HCT116 (cell line): ENCODE measurements at regions not wholly inside any gene's neighbourhood (a gene's known extent, or its start where the extent isn't known, plus 50 kb on each side); places are given as distances from the start of the nearest gene placed in this dataset.

Experiments used
- ATAC-seq: fragments of 200-7000 bp; cut with Tn5 transposase; 2 replicates; pipeline ENCODE4 v1.9.1; 2020; ENCODE audit warnings: mild to moderate bottlenecking, moderate library complexity
- BruUV-seq: library from RNA; stranded (reverse); fragments of 400-500 nt; replicated peaks from 2 replicates; lab custom pipeline; 2021; lab: Mats Ljungman, UMichigan
- CTCF ChIA-PET: fragments of 300-600 bp; sonication (Branson Sonifier 250); formaldehyde crosslinking; loops from one replicate; lab custom pipeline; 2021; ENCODE audit warnings: antibody characterized with exemption; lab: Charles Lee
- POLR2A ChIA-PET: fragments of 300-600, 350-600 bp; sonication (Branson Sonifier 250); formaldehyde crosslinking; loops from one replicate; lab custom pipeline; 2021; ENCODE audit warnings: antibody characterized with exemption; lab: Charles Lee
- RAD21 ChIA-PET, 2 experiments: fragments of 300-600 bp; sonication (Branson Sonifier 250); formaldehyde crosslinking; loops; one replicate each; lab custom pipeline; 2023; ENCODE audit warnings: low total read pairs in 2 of 2; ENCODE audit not compliant: uncharacterized antibody in 2 of 2, unreplicated experiment in 2 of 2, low non-redundant PET in 1 of 2; lab: Charles Lee
- DNase-seq: peaks from one replicate; pipeline ENCODE4 v3.0.0-alpha.2; 2010; ENCODE audit warnings: low read depth, low spot score
- H2AFZ ChIP-seq: fragments of 200-600 bp; shearing (Covaris generic), sonication (generic); 2 replicates; pipeline ENCODE4 v1.6.1; 2017; ENCODE audit warnings: low read depth, mixed run types, mixed read lengths, antibody characterized with exemption, low read length; ENCODE audit not compliant: poor library complexity, severe bottlenecking
- H3K27ac ChIP-seq: 2 replicates; pipeline ENCODE4 v1.5.1; 2012; ENCODE audit warnings: low read depth, low read length
- H3K27me3 ChIP-seq: fragments of 200-600 bp; sonication (generic); 2 replicates; pipeline ENCODE4 v1.6.1; 2016; ENCODE audit warnings: mixed run types, low read length, mixed read lengths; ENCODE audit not compliant: insufficient read depth
- H3K36me3 ChIP-seq, 2 experiments: fragments of 200-500 bp in 1 of 2; fragments of 200-600 bp in 1 of 2; sonication (Bioruptor generic) in 1 of 2; sonication (generic) in 1 of 2; 2 replicates each; pipeline versions ENCODE4 v1.5.1 to v1.6.1; 2014 to 2016; ENCODE audit warnings: low read length in 2 of 2, inconsistent platforms in 1 of 2, mixed read lengths in 1 of 2, mixed run types in 1 of 2; ENCODE audit not compliant: insufficient read depth in 2 of 2, control insufficient read depth in 1 of 2
- H3K4me1 ChIP-seq, 2 experiments: fragments of 200-600 bp in 1 of 2; sonication (generic) in 1 of 2; 2 replicates each; pipeline versions ENCODE4 v1.5.1 to v1.6.1; 2012 to 2017; ENCODE audit warnings: low read length in 2 of 2, inconsistent platforms in 1 of 2, mild to moderate bottlenecking in 1 of 2, mixed read lengths in 1 of 2, mixed run types in 1 of 2, moderate library complexity in 1 of 2; ENCODE audit not compliant: insufficient read depth in 2 of 2, control insufficient read depth in 1 of 2
- H3K4me2 ChIP-seq: fragments of 200-600 bp; sonication (generic); 2 replicates; pipeline ENCODE4 v1.6.1; 2017; ENCODE audit warnings: mixed run types, low read length, mixed read lengths
- H3K4me3 ChIP-seq, 2 experiments: fragments of 200-600 bp in 1 of 2; sonication (generic) in 1 of 2; replicated peaks in 1 of 2; 2 replicates each; pipeline ENCODE4 v1.5.1; 2011 to 2016; ENCODE audit warnings: low read length in 2 of 2, control low read depth in 1 of 2, low read depth in 1 of 2, mild to moderate bottlenecking in 1 of 2, mixed read lengths in 1 of 2, mixed run types in 1 of 2
- H3K79me2 ChIP-seq: fragments of 200-600 bp; sonication (generic); 2 replicates; pipeline ENCODE4 v1.6.1; 2017; ENCODE audit warnings: mild to moderate bottlenecking, mixed run types, low read length, moderate library complexity, mixed read lengths; ENCODE audit not compliant: insufficient read depth
- H3K9ac ChIP-seq: fragments of 200-600 bp; sonication (generic); 2 replicates; pipeline ENCODE4 v1.6.1; 2016; ENCODE audit warnings: low read length, mixed read lengths
- H3K9me2 ChIP-seq: fragments of 200-600 bp; sonication (generic), shearing (Covaris generic); 2 replicates; pipeline ENCODE4 v1.6.1; 2017; ENCODE audit warnings: mixed run types, mild to moderate bottlenecking, moderate library complexity; ENCODE audit not compliant: insufficient read depth
- H3K9me3 ChIP-seq, 2 experiments: fragments of 200-500 bp in 1 of 2; fragments of 200-600 bp in 1 of 2; sonication (Bioruptor generic) in 1 of 2; sonication (generic) in 1 of 2; 2 replicates each; pipeline ENCODE4 v1.6.1; 2014 to 2017; ENCODE audit warnings: low read length in 2 of 2, mixed read lengths in 2 of 2, inconsistent platforms in 1 of 2, low read depth in 1 of 2, mild to moderate bottlenecking in 1 of 2, mixed run types in 1 of 2, moderate library complexity in 1 of 2; ENCODE audit not compliant: control insufficient read depth in 1 of 2, insufficient read depth in 1 of 2
- H4K20me1 ChIP-seq: fragments of 200-600 bp; sonication (generic), shearing (Covaris generic); 2 replicates; pipeline ENCODE4 v1.6.1; 2017; ENCODE audit warnings: mixed run types, mild to moderate bottlenecking, moderate library complexity; ENCODE audit not compliant: insufficient read depth
- CEBPB ChIP-seq: IDR thresholded peaks from 2 replicates; pipeline ENCODE4 v1.6.1; 2012; ENCODE audit warnings: low read depth
- EGR1 ChIP-seq: IDR thresholded peaks from 2 replicates; pipeline ENCODE4 v1.6.1; 2012; ENCODE audit warnings: low read depth
- JUND ChIP-seq: IDR thresholded peaks from 2 replicates; pipeline ENCODE4 v1.6.1; 2012
- POLR2A ChIP-seq: IDR thresholded peaks from 2 replicates; pipeline ENCODE4 v1.7.0; 2011; ENCODE audit warnings: borderline replicate concordance; ENCODE audit not compliant: insufficient read depth, insufficient read length; ENCODE audit errors: extremely low read depth
- POLR2AphosphoS5 ChIP-seq: IDR thresholded peaks from 2 replicates; pipeline ENCODE4 v1.6.1; 2011; ENCODE audit warnings: mild to moderate bottlenecking, low read depth, low read length, moderate library complexity
- RAD21 ChIP-seq: IDR thresholded peaks from 2 replicates; pipeline ENCODE4 v1.6.1; 2012; ENCODE audit warnings: low read depth, mild to moderate bottlenecking
- SIN3A ChIP-seq: IDR thresholded peaks from 2 replicates; pipeline ENCODE4 v1.6.1; 2012; ENCODE audit warnings: low read depth
- SP1 ChIP-seq: IDR thresholded peaks from 2 replicates; pipeline ENCODE4 v1.6.1; 2012; ENCODE audit warnings: low read depth
- SRF ChIP-seq: IDR thresholded peaks from 2 replicates; pipeline ENCODE4 v1.6.1; 2012; ENCODE audit warnings: low read depth
- TCF7L2 ChIP-seq: IDR thresholded peaks from 2 replicates; pipeline ENCODE4 v1.7.0; 2011; ENCODE audit warnings: borderline replicate concordance, inconsistent platforms; ENCODE audit not compliant: insufficient read depth, insufficient read length; ENCODE audit errors: extremely low read depth
- ZFX ChIP-seq: fragments of 450-650 bp; IDR thresholded peaks from 2 replicates; pipeline ENCODE4 v1.6.1; 2017
- ZNF274 ChIP-seq: fragments of 200-500 bp; sonication (Bioruptor generic); IDR thresholded peaks from 2 replicates; pipeline ENCODE4 v1.6.1; 2014; ENCODE audit warnings: mild to moderate bottlenecking, low read depth, low read length, inconsistent platforms
- intact Hi-C: fragments of 100-400 bp; cut with micrococcal nuclease; formaldehyde crosslinking; loops from 2 replicates; pipeline ENCODE4 v1.10.0; 2022
- TF ChIP-seq, protein P1 (sequence below): IDR thresholded peaks from 2 replicates; pipeline ENCODE4 v1.6.1; 2012; ENCODE audit warnings: low read depth
- TF ChIP-seq, protein P2 (sequence below): IDR thresholded peaks from 2 replicates; pipeline ENCODE4 v1.6.1; 2011; ENCODE audit warnings: mild to moderate bottlenecking, low read length, moderate library complexity; ENCODE audit not compliant: insufficient replicate concordance; ENCODE audit errors: extremely low read depth
- TF ChIP-seq, protein P3 (sequence below), 3 experiments: fragments of 200-600 bp in 1 of 3; sonication (generic) in 1 of 3; IDR thresholded peaks in 2 of 3; conservative IDR thresholded peaks in 1 of 3; 2 replicates each; pipeline ENCODE4 v1.5.1; 2012 to 2017; ENCODE audit warnings: low read depth in 2 of 3, low read length in 2 of 3, antibody characterized with exemption in 1 of 3, borderline replicate concordance in 1 of 3, control low read depth in 1 of 3, mild to moderate bottlenecking in 1 of 3, mixed read lengths in 1 of 3, mixed run types in 1 of 3, moderate library complexity in 1 of 3; ENCODE audit not compliant: insufficient read depth in 1 of 3

DNA sequence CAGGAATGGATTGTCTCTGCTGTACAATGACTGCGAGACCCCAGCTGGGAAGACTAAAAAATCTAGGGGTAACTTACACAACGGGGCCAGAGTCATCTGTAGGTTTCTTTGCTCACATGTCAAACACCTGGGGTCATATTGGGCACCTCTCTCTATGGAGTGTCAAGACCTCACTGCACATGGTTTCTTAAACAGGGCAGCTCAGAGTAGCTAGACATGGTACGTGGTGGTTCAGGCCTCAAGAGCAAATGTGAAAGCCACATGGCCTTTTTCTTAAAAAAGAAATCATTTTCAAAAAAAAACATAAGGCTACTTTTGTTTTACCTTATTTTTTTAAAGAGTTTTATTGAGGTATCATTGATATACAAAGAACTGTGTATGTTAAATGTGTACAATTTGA lies 162.2 kb upstream of the ITGB1 start:
- DNase-seq (no peak), ATAC-seq (no peak)
- Histone ChIP-seq H3K27me3 (no peaks in the 10 kb centered on the region), H3K4me1 (no peaks in the 10 kb centered on the region), H3K4me3 (no peak overlapping the region), H3K4me2 (no peak overlapping the region), H3K9me3 (no peaks in the 10 kb centered on the region), H3K36me3 (no peaks in the 10 kb centered on the region), H3K9ac (no peak overlapping the region), H3K27ac (no peak overlapping the region), H3K79me2 (no peaks in the 10 kb centered on the region), H3K9me2 (no peaks in the 10 kb centered on the region), H4K20me1 (no peaks in the 10 kb centered on the region), H2AFZ (no peak overlapping the region)
- ChIA-PET CTCF (no interaction called here), RAD21 (no interaction called here), POLR2A (no interaction called here)
- intact Hi-C loops: loop anchor here (5.0 kb wide), 1 partner anchor 338 kb away; no protein-coding TSS in a partner anchor
- TF ChIP-seq ZFX (no peak), POLR2A (no peak), RAD21 (no peak), POLR2AphosphoS5 (no peak), ZNF274 (no peak), SP1 (no peak), JUND (no peak), SIN3A (no peak), SRF (no peak), TCF7L2 (no peak), EGR1 (no peak), CEBPB (no peak)
- TF ChIP-seq, protein P1, sequence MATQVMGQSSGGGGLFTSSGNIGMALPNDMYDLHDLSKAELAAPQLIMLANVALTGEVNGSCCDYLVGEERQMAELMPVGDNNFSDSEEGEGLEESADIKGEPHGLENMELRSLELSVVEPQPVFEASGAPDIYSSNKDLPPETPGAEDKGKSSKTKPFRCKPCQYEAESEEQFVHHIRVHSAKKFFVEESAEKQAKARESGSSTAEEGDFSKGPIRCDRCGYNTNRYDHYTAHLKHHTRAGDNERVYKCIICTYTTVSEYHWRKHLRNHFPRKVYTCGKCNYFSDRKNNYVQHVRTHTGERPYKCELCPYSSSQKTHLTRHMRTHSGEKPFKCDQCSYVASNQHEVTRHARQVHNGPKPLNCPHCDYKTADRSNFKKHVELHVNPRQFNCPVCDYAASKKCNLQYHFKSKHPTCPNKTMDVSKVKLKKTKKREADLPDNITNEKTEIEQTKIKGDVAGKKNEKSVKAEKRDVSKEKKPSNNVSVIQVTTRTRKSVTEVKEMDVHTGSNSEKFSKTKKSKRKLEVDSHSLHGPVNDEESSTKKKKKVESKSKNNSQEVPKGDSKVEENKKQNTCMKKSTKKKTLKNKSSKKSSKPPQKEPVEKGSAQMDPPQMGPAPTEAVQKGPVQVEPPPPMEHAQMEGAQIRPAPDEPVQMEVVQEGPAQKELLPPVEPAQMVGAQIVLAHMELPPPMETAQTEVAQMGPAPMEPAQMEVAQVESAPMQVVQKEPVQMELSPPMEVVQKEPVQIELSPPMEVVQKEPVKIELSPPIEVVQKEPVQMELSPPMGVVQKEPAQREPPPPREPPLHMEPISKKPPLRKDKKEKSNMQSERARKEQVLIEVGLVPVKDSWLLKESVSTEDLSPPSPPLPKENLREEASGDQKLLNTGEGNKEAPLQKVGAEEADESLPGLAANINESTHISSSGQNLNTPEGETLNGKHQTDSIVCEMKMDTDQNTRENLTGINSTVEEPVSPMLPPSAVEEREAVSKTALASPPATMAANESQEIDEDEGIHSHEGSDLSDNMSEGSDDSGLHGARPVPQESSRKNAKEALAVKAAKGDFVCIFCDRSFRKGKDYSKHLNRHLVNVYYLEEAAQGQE: no peak
- TF ChIP-seq, protein P2, sequence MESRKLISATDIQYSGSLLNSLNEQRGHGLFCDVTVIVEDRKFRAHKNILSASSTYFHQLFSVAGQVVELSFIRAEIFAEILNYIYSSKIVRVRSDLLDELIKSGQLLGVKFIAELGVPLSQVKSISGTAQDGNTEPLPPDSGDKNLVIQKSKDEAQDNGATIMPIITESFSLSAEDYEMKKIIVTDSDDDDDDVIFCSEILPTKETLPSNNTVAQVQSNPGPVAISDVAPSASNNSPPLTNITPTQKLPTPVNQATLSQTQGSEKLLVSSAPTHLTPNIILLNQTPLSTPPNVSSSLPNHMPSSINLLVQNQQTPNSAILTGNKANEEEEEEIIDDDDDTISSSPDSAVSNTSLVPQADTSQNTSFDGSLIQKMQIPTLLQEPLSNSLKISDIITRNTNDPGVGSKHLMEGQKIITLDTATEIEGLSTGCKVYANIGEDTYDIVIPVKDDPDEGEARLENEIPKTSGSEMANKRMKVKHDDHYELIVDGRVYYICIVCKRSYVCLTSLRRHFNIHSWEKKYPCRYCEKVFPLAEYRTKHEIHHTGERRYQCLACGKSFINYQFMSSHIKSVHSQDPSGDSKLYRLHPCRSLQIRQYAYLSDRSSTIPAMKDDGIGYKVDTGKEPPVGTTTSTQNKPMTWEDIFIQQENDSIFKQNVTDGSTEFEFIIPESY: no peak
- TF ChIP-seq, protein P3, sequence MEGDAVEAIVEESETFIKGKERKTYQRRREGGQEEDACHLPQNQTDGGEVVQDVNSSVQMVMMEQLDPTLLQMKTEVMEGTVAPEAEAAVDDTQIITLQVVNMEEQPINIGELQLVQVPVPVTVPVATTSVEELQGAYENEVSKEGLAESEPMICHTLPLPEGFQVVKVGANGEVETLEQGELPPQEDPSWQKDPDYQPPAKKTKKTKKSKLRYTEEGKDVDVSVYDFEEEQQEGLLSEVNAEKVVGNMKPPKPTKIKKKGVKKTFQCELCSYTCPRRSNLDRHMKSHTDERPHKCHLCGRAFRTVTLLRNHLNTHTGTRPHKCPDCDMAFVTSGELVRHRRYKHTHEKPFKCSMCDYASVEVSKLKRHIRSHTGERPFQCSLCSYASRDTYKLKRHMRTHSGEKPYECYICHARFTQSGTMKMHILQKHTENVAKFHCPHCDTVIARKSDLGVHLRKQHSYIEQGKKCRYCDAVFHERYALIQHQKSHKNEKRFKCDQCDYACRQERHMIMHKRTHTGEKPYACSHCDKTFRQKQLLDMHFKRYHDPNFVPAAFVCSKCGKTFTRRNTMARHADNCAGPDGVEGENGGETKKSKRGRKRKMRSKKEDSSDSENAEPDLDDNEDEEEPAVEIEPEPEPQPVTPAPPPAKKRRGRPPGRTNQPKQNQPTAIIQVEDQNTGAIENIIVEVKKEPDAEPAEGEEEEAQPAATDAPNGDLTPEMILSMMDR (IDR thresholded peaks at IDR 0.05 in 2 of 3, conservative IDR thresholded peaks at IDR 0.05 in 1 of 3; ENCODE audit: borderline replicate concordance in 1 of 3, insufficient read depth in 1 of 3, low read depth in 2 of 3, low read length in 2 of 3): no peak
- BruUV-seq: no TSS peak
